VCaP (cell line): ENCODE measurements at regions not wholly inside any gene's neighbourhood (a gene's known extent, or its start where the extent isn't known, plus 50 kb on each side); places are given as distances from the start of the nearest gene placed in this dataset.
"Not testable (repeated sequence)": the region's sequence is repeated elsewhere in the genome, so short reads cannot be mapped to it uniquely, and the experiment has no call there.

Source experiments
- H3K27ac ChIP-seq: fragments of 450-650 bp; 2 replicates; pipeline ENCODE4 v1.5.1; 2017
- TF ChIP-seq, protein P1 (sequence below): fragments of 450-650 bp; conservative IDR thresholded peaks from 2 replicates; pipeline ENCODE4 v1.5.1; 2017; ENCODE audit warnings: mild to moderate bottlenecking, moderate library complexity

DNA sequence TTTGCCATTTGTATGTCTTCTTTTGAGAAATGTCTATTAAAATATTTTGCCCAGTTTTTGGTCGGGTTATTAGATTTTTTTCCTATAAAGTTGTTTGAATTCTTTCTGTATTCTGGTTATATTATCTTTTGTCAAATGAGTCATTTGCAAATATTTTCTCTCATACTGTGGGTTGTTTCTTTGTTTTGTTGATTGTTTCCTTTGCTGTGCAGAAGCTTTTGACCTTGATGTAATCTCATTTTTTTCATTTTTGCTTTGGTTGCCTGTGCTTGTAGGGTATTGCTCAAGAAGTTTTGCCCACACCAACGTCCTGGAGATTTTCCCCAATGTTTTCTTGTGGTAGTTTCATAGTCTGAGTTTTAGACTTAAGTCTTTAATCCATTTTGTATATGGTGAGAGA, 245.7 kb downstream of the ADCYAP1 start:
- TF ChIP-seq, protein P1, sequence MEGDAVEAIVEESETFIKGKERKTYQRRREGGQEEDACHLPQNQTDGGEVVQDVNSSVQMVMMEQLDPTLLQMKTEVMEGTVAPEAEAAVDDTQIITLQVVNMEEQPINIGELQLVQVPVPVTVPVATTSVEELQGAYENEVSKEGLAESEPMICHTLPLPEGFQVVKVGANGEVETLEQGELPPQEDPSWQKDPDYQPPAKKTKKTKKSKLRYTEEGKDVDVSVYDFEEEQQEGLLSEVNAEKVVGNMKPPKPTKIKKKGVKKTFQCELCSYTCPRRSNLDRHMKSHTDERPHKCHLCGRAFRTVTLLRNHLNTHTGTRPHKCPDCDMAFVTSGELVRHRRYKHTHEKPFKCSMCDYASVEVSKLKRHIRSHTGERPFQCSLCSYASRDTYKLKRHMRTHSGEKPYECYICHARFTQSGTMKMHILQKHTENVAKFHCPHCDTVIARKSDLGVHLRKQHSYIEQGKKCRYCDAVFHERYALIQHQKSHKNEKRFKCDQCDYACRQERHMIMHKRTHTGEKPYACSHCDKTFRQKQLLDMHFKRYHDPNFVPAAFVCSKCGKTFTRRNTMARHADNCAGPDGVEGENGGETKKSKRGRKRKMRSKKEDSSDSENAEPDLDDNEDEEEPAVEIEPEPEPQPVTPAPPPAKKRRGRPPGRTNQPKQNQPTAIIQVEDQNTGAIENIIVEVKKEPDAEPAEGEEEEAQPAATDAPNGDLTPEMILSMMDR: no peak
- no peak overlapping the region for H3K27ac ChIP-seq

DNA sequence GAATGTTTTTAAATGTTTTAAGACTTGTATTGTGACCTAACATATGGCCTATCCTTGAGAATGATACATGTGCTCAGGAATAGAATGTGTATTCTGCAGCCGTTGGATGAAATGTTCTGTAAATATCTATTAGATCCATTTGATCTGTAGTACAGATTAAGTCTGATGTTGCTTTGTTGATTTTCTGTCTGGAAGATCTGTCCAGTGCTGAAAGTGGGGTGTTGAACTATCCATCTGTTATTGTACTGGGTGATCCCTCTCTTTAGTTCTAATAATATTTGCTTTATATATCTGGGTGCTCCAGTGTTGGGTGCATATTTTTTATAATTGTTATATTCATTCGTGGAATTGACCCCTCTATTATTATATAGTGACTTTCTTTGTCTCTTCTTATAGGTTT, 248.3 kb downstream of the ADCYAP1 start:
- not testable (repeated sequence) for H3K27ac ChIP-seq

DNA sequence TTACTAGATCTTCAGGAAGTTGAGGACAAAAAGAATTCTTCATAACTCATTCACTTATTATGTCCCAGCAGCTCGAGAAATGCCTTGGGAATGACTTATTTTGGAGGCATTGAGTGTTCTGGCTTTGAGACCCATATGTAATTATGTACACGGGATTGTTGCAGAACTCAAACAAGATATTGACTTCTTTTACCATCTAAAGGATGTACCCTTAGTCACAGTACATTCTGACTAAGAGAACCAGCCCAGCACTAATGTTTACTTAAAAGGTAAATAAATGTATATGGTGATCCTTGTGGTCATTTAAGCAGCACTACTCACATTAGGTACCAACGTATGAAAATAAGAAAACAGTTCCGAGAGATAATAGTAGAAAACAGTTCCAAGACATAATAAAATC, 268.9 kb downstream of the ADCYAP1 start:
- no peak overlapping the region for H3K27ac ChIP-seq
- TF ChIP-seq, protein P1: no peak

DNA sequence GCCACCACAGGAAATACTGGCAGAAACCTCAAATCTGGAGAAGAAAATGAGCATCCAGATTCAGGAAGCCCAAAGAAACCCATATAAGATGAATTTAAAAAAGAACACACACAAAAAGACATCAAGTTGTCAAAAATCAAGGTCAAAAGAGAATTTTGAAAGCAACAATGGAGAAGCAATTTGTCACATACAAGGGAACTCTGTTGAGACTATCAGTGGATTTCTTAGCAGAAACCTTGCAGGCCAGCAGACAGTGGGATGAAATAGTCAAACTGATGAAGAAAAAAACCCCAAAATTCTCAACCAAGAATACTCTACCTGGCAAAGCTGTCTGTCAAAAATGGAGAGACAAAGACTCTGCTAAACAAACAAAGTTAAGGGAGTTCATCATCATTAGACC, 272.6 kb downstream of the ADCYAP1 start:
- H3K27ac ChIP-seq: no peak overlapping the region
- TF ChIP-seq, protein P1: no peak

DNA sequence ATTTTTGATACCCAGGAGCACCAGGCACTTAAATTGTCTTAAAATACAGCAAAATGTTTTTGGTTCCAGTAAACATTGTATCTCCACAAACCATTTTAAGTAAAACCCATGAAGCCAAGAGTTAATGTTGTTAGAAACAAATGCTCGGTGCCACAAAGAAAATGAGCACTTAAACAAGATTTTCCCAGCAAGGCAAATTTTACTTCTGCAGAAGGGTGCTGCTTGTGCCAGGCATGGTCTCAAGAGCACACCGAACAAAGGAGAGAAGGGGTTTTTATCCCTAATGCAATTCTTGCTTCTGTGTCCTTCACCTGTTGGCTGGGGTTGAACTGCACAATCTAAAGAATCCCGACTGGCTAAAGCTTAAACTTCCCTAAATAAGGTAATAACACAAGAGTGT, 286.7 kb downstream of the ADCYAP1 start:
- TF ChIP-seq, protein P1: no peak
- H3K27ac ChIP-seq: no peak overlapping the region

DNA sequence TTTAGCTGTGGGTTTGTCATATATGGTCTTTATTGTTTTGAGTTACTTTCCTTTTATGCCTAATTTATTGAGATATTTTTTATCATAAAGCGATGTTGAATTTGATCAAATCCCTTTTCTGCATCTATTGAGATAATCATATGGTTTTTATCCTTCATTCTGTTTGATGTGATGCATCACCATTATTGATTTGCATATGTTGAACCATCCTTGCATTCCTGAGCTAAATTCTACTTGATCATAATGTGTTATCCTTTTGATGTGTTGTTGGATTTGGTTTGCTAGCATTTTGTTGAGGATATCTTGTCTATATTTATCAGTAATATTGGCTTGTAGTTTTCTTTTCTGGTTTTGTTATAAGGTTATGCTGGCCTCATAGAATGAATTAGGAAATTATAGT, 308.5 kb downstream of the ADCYAP1 start:
- no peak overlapping the region for H3K27ac ChIP-seq
- TF ChIP-seq, protein P1: no peak

DNA sequence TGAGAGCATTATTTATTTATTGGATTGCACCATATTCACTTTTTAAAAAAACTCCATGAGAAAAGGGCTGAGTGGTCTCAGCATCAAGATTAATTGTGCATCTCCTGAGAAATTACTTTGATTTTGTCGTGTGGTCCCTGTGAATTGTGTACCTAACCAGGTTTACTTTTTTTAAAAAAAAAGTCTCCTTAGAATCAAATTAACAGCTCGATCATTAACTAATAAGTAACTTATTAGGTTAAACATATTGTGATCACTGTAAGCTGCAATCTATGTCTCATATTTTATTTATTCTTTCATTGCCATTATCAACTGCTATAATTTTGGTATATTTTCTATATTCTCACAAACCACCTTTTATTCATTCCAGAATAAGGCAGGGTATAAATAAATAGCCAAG, 318.2 kb downstream of the ADCYAP1 start:
- no peak overlapping the region for H3K27ac ChIP-seq
- TF ChIP-seq, protein P1: no peak

DNA sequence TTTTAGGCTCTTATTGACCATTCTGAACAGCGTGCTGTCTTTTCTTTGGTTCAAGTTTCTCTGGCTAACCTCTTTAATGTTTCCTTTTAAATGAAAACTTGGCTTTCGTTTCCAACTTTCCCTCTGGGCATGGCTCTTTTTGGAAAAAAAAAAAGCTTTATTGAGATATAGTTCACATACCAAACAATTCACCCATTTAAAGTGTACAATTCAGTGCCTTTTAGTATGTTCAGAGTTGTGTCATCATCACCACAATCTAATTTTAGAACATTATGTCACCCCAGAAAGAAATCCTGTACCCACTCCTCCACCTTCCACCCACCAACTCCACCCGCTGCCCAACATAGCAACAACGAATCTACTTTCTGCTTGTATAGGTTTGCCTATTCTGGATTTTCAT, 322.4 kb downstream of the ADCYAP1 start:
- TF ChIP-seq, protein P1: no peak
- no peak overlapping the region for H3K27ac ChIP-seq
